CD4-positive, alpha-beta T cell treated with Interleukin-17A for 1 hour (primary cell): ENCODE measurements at regions not wholly inside any gene's neighbourhood (a gene's known extent, or its start where the extent isn't known, plus 50 kb on each side); places are given as distances from the start of the nearest gene placed in this dataset.
"Not testable (repeated sequence)": the region's sequence is repeated elsewhere in the genome, so short reads cannot be mapped to it uniquely, and the experiment has no call there.

Experiments
- DNase-seq: peaks from one replicate; pipeline ENCODE4 v3.0.0-alpha.2; 2020

DNA sequence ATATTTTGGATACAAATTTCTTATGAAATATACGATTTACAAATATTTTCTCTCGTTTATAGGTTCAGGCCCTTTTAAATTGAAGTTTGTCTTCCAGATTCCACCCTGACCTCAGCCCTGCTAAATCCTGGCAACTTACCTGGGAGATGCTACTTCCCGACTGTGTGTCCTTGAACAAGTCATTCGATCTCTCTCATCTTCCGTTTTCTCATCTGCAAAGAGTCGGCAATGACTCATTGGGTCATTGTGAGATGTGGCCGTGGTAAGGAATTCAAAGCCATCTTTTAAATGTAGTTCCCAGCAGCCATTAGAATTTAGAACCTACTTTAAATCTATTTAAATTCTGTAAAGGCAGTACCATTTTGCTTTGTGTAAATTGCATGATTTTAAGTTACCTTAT is 72.5 kb downstream of the LHX2 start:
- DNase-seq = no peak

DNA sequence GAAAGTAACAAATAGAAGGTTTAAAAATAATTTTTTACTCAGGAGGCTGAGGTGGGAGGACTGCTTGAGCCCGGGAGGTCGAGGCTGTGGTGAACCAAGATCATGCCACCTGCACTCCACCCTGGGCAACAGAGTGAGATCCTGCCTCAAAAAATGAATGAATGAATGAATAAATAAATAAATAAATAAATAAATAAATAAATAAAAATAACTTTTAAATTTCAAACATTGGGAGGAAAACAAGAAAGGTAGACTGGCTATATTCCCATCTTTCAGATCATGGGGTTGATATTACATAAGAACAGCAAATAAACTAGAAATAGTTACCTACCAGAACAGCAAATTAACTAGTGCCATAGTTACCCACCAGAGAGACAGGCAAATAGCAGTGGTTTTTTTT is 75.7 kb downstream of the LHX2 start:
- DNase-seq = no peak

DNA sequence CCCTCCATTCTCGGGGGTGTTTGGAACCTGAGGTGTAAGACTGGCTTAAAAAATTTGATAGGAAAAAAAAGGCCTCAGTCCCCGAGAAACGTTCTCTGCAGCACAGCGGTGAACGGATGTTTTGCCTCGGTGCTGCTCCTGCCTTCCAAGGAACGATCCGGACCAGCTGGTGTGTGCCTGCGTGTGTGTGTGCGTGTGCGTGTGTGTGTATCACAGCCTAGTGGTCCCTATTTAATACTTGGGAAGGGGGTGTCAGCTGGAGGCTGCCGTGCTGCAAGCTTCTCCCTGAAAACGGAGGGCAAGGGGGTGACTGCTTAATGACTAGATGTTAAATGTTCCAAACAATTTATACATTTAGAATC is 76.9 kb downstream of the LHX2 start:
- DNase-seq = no peak

DNA sequence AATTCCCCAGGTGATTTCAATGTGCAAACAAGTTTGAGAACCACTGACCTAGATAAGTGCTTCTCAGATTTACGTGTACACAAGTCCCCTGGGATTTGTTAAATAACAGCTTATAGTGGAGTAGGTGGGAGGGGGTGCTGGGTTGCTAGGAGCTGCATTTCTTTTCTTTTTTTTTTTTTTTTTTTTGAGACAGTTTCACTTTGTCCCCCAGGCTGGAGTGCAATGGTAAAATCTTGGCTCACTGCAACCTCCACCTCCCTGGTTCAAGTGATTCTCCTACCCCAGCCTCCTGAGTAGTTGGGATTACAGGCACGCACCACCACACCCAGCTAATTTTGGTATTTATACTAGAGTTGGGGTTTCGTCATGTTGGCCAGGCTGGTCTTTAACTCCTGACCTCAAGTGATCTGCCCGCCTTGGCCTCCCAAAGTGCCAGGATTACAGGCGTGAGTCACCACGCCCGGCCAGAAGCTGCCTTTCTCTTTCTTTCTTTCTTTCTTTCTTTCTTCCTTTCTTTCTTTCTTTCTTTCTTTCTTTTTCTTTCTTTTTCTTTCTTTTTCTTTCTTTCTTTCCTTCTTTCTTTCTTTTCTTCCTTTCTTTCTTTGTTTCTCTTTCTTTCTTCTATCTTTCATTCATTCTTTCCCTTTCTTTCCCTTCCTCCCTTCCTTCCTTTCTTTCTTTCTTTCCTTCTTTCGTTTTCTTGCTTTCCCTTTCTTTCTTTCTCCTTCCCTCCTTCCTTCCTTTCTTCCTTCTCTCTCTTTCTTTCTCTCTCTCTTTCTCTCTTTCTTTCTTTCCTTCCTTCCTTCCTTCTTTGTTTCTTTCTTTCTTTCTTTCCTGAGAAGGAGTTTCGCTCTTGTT is 78.3 kb downstream of the LHX2 start:
- DNase-seq = not testable (repeated sequence)

DNA sequence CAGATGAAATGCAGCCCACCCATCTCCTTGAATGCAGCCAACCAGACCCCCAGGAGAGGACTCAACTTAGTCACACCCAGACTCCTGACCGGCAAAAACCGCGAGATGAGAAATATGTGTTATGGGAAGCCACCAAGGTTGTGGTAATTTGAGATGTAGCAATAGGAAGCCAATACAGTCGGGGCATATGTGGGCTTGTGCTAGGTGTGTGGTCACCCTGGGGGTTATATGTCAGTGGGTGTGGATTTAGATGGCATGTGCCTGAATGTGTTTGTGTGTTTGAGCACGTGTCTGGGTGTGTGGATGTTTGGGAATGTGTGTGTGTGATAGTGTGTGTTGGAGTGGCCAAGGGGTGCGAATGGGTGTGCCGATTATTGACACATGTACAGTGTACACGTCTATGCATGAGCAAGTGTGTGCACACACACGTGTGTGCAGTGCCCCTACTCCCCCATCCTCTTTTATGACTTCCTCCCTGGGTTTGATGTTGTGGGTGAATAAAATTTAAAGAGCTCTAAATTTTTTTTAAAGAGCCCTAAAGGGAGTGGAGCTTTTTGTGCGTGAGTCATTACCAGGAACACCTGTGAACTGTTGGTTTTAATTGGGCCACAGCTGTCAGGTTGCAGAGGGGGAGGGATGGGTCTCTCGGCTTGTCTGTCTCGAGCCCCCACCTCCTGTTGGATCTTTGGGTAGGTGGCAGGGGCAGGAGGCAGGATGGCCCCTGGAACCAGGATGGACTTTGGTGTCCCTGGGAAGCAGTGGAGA is 86.8 kb downstream of the LHX2 start:
- no peak for DNase-seq

DNA sequence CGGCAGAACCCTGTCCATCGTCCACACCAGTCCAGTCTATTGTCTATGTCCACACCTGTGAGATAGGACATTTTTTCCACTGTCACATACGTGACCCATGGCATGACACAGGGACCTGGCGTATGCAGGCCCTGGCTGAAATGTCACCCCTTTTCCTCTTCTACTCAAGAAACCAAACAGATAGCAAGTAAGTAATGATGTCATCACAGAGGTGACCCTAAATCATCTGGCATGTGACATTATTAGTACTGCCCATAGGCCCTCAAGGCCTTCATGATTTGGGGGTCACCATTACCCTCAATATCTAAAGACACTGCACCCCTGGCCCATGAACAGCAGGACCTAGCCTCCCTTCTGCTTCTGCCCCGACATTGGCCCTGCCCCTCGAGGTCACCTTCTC is 88.3 kb downstream of the LHX2 start:
- DNase-seq = no peak

DNA sequence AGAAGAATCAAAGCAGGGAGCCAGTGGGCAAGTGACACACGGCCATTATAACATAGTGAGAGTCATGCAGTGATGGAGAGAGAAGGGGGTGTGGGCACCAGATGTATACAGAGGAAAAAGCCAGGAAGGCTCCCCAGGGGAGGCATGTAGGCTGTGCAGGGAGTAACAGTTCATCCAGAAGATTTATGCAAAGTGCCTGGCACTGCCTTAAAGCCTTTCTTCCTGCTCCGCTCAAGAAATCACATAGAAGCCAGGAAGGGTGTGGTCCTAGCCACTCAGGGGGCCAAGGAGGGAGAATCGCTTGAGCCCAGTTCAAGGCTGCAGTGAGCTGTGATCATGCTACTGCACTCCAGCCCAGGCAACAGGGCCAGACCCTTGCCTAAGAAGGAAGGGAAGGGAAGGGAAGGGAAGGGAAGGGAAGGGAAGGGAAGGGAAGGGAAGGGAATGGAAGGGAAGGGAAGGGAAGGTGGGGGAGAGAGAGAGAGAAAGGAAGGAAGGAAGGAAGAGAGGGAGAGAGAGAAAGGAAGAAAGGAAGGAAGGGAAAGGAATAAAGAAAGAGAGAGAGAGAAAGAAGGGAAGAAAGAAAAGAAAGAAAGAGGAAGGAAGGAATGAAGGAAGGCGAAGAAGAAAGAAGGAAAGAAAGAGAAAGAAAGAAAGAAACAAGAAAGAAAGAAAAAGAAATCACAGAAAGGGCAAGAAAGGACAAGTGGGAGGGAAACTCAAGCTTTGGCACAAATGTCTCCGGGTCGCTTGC is 89.8 kb downstream of the LHX2 start:
- no peak for DNase-seq

DNA sequence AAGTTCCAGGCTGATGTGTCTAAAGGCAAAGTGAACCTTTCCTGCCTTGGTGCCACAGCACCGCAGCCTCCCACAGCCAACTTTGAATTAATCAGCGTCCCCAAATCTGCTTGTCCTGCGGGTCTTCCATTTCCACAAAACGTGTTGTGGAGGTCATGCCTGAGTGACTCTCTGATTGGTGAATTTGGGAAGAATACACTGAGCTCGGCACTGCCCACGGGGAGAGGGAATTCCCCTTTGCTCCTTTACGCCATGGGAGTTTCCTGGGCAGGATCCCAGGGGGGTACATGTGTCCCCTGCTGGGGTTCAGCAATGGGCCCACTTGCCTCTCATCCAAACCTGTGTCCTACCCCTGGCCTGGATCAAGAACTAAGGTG is 90.4 kb downstream of the LHX2 start:
- DNase-seq = no peak

DNA sequence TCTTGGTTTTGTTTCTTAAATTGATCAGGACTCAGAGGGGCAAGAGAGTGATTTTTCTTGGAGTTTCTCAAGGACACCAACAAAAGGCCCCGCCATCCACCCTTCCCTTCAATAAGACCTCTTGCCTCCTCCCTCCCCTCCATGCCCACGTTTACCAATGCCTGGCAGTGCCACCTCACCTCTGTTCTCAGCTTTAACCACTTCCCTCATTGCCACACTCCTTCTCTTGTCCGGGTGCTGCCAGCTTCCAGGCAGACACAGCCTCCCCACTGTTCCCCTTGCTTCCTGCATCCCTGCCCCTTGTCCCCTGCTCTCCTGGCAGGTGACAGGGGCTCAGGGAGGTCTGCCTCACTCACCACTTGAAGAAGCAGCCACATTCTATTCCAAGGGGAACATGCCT is 90.8 kb downstream of the LHX2 start:
- DNase-seq = no peak

DNA sequence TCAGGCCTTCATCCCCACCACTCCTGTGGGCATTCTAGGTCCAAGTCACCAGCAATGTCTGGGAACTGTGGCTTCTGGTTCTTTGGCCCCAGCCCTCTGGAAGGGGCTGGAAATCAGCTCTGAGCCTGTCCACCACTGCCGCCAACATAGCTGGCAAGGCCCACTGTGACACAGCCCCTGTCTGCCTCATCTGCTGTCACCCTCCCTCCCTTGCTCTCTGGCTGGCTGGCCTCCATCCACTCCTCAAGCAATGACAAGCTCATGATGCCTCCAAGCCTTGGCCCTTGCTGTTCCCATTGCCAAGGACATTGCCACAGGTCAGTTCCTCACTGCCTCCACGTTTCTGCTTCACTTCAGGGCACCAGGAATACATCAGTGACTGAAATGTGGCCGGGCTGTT is 93.7 kb downstream of the LHX2 start:
- no peak for DNase-seq

DNA sequence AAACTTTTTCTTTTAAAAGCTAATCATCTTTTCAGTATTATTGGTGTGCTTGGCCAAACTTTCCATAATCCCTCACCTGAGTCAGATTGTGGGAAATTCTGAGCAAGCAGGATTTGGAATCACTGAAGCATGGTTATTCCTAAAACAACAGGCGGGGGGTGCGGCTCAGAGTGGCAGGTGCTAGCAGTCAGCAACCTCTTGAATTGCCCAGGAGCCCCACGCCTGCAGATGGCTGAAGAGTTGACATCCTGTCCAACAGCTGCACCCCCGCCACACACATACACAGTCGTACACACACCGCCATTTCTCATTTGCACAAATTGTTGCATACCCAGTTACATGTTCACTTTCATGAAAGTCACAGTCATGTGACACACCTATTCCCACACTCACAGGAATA is 96.6 kb downstream of the LHX2 start:
- DNase-seq = no peak

DNA sequence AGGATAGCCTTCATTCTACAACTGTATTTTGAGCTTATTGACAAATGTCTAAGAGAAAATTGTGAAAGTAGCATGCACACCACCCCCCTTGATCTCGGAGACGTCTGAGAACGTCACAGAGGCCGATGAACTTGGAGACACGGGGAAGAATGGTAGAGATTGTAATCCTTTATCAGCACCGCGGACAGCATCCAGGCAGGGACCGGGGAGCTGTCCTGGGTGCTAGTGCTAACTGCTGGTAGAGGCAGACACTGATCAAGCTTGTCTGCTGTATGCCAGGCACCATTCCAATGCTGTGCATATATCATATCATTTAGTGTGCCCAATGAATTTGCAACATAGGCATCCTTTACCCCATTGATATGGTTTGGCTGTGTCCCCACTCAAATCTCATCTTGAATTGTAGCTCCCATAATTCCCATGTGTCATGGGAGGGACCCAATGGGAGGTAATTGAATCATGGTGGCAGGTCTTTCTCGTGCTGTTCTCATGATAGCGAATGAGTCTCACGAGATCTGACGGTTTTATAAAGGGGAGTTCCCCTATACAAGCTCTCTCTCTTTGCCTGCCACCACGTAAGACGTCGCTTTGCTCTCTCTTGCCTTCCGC is 98.8 kb downstream of the LHX2 start:
- peak; percentile 36 for DNase-seq

DNA sequence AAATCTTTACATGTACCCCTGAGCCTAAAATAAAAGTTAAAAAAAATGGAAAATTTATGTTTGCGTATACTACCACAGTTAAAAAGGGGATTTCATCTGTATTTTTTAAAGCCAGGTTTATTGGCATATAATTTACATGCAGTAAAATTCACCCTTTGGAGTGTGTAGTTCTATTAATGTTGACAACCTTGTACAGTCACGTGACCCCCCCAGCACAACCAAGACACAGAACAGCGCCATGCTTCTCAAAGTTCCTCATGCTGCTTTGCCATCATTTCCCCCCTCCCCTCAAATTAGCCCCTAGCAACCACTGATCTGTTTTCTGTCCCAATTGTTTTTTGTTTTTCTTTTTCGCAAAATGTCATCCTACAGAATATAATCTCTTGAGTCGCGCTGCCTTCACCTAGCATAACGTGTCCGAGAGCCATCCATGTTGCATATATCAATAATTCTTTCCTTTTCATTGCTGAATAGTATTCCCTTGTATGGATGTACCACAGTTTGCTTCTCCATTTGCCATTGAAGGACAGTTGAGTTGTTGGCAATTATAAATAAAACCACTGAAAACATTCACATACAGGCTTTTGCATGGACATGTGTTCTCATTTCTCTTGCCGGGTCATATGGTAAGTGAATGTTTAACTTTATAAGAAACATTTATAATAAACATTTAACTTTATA is 105.3 kb downstream of the LHX2 start:
- DNase-seq = no peak

DNA sequence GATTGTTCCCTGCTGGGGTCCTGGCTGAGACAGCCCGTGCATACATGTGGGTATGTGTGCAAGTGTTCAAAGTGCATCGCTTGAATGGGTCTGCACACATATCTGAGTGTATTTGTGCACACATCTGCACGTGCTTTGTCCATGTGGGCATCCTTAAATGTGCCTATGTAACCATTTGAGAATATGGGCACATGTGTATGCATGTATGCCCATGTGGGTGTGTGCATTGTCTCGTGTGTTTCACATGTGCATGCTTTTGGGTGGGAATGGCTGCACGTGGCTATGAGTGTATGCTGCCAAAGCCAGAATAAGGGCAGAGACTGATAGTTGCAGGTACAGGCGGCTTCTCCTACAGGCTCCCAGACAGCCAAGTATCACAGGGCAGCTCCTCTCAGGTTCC is 107.3 kb downstream of the LHX2 start:
- DNase-seq = no peak

DNA sequence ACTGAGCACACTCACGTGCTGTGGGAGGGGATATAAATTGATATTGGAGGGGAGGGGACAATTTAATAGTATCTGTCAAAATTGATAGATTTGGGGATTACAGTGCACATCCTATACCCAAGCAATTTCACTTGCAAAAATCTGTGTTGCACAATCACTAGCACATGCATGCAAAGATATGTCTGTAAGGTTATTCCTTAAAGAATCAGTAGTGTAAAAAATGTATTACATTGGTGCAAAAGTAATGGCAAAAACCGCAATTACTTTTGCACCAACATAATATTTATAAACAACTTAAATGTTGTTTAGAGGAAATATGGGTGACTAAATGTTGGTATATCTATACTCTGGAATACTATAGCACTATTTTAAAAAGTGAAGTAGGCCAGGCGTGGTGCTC is 108.7 kb downstream of the LHX2 start:
- DNase-seq = no peak

DNA sequence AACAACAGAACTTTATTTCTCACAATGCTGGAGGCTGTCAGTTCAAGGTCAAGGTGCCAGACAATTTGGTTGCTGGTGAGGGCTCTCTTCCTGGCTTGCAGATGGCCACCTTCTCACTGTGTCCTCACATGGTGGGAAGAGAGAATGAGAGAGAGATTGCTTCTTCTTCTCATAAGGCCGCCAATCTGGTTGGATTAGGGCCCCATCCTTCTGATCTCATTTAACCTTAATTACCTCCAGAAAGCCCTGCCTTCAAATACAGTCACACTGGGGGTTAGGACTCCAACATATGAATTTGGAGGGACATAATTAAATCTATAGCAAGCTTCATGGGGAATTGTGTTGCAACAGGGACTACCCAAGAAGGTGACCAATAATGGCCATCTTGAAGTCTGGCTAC is 110.2 kb downstream of the LHX2 start:
- DNase-seq = no peak

DNA sequence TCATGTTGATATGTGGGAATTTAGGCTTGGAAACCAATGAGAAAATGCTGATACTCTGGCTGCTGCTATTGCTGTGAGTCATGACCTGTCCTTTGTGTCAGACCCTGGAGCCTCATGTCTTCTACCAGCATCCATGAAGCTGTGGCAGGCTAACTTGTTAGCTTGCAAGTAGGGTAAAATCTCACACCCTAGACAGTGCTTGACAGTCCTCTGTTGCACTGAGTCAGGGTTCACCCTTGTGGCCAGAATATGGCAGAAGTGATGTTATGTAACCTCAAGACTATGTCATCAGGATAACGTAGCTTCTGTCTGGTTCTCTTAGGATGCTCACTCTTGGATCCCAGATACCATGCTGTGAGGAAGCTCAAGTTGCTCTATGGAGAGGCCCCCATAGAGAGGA is 110.8 kb downstream of the LHX2 start:
- DNase-seq = no peak

DNA sequence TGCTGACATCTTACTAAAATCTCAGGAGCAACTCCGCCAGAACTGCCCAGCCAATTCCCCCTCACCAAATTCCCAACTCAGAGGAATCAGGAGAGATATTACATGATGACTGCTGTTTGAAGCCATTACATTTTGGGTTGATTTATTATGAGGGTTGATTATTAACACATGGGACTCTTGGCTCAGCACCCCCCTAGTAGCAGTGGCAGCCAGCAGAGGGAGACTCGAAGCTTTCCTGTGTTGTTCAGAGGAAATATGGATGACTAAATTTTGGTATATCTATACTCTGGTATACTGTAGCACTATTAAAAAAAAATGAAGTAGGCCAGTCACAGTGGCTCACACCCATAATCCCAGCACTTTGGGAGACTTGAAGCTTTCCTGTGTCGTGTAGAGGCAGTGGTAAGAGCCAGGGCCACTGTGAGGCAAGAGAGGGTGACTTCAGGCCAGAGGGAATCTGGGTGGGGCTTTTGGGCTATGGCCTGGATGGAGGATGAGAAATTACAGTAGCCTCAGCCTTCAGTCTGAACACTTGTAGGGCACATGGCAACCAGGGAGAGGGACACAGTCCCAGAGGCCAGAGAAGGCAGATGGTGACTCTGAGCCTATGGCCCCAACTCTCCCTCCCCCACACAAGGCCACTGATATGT is 111.4 kb downstream of the LHX2 start:
- DNase-seq = no peak

DNA sequence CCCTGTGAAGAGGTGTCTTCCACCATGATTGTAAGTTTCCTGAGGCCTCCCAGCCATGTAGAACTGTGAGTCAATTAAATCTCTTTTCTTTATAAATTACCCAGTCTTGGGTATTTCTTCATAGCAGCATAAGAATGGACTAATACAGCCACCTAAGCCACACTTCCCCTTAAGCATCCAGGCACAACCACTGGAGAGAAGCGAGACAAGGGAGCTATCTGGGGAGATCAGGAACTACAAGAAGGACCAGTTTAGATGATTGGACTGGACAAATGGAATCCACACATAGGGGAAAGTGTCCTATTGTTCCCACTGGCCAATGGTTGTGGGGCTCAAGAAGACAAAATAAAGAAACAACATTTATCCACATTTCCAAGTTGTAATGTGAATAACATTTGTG is 112.1 kb downstream of the LHX2 start:
- not testable (repeated sequence) for DNase-seq

DNA sequence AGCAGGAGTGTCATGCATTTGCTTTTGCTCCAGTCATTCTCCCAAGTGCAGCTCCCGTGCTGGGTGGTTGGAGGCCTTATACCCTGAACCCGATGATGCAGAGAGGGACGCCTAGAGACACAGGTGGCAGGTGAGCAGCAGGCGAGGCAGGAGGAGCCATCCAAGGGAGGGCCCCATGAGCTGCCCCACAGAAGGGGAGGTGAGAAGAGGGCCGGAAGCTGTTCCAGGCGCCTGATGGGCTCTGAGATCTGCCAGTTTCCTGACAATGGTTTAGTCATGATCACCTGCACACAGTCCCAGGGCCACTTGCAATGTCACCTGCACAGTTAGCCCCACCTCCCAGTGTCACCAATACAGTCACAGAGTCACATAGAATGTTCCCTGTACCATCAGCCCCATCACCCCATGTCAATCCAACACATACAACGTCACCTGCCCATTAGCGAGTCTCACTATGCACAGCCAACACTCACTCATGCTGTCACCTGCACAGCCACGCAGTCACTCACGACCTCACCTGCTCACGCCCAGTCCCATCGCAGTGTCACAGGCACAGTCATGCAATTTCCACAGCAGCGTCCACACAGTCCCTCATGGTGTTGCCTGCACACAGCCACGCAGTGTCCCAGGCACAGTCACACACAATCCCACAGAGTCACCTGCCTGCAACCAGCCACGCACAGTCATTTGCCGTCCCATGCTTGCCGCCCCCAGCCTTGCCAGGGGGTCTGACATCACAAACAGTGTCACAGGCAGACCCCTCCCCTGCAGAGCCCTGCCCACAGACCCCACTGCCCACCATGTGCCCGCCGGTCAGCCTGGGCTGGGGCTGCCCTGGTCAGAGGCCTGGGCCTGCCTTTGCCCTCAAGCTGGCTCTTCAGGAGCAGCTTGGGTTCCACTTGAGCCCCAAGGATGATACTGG is 113.4 kb downstream of the LHX2 start:
- no peak for DNase-seq

DNA sequence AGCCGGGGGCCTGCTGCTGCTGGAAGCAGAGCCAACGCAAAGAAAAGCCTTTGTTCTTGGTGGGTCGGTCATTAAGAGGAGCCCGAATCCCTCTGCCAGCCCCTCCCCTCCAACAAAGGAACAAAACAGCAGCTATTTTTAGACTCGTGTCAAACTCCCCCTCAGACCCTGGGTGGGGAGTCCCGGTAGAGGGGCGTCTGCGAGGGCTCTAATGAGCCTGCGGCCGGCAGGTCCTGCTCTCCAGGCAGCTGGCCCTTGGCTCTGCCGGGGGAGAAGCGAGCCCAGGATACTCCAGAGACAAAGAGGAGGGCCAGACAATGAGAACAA is 114.0 kb downstream of the LHX2 start:
- DNase-seq = no peak
